ENCODE measurements at regions not wholly inside any gene's neighbourhood (a gene's known extent, or its start where the extent isn't known, plus 50 kb on each side); places are given as distances from the start of the nearest gene placed in this dataset.

GRCh38 chr13:106332621-106333020, 202.8 kb downstream of the EFNB2 start:
- TF ChIP-seq, protein P1, sequence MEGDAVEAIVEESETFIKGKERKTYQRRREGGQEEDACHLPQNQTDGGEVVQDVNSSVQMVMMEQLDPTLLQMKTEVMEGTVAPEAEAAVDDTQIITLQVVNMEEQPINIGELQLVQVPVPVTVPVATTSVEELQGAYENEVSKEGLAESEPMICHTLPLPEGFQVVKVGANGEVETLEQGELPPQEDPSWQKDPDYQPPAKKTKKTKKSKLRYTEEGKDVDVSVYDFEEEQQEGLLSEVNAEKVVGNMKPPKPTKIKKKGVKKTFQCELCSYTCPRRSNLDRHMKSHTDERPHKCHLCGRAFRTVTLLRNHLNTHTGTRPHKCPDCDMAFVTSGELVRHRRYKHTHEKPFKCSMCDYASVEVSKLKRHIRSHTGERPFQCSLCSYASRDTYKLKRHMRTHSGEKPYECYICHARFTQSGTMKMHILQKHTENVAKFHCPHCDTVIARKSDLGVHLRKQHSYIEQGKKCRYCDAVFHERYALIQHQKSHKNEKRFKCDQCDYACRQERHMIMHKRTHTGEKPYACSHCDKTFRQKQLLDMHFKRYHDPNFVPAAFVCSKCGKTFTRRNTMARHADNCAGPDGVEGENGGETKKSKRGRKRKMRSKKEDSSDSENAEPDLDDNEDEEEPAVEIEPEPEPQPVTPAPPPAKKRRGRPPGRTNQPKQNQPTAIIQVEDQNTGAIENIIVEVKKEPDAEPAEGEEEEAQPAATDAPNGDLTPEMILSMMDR (IDR thresholded peaks at IDR 0.05), result no peak
- no peak for TF ChIP-seq POLR2A (IDR thresholded peaks at IDR 0.05)

Measured in gastroesophageal sphincter (tissue), 3 donors.